ENCODE measurements at regions not wholly inside any gene's neighbourhood (a gene's known extent, or its start where the extent isn't known, plus 50 kb on each side); places are given as distances from the start of the nearest gene placed in this dataset.

GRCh38 chr16:86195863-86196630 lies 297.1 kb downstream of the IRF8 start:
- DNase-seq, result no peak
- Histone ChIP-seq H3K27me3 (ENCODE audit: control insufficient read depth, insufficient read depth) (no peaks in the 10 kb centered on the region), H3K9me3 (ENCODE audit: control insufficient read depth, low read length) (no peaks in the 10 kb centered on the region), H3K4me3 (ENCODE audit: low read length) (no peak overlapping the region), H3K27ac (ENCODE audit: low read length) (no peak overlapping the region), H3K4me1 (ENCODE audit: control insufficient read depth, insufficient read depth, low read length) (no peaks in the 10 kb centered on the region)
- 42% methylated on average over 22 of the region's 22 CpGs for WGBS
- intact Hi-C loops (cut with DNase I), result no loop called here
- peak; percentile 16 to 28 for ATAC-seq

GRCh38 chr16:86196687-86197391 lies 297.9 kb downstream of the IRF8 start:
- 89% methylated on average over 18 of the region's 18 CpGs for WGBS
- Histone ChIP-seq H3K4me1 (ENCODE audit: control insufficient read depth, insufficient read depth, low read length) (no peaks in the 10 kb centered on the region), H3K9me3 (ENCODE audit: control insufficient read depth, low read length) (no peaks in the 10 kb centered on the region), H3K4me3 (ENCODE audit: low read length) (no peak overlapping the region), H3K27ac (ENCODE audit: low read length) (no peak overlapping the region), H3K27me3 (ENCODE audit: control insufficient read depth, insufficient read depth) (no peaks in the 10 kb centered on the region)
- intact Hi-C loops (cut with DNase I), result no loop called here
- no peak for DNase-seq
- no peak for ATAC-seq

GRCh38 chr16:86198206-86199118 lies 299.5 kb downstream of the IRF8 start:
- intact Hi-C loops (cut with DNase I), result no loop called here
- 36% methylated on average over 29 of the region's 29 CpGs for WGBS

GRCh38 chr16:86199182-86199581 lies 300.2 kb downstream of the IRF8 start:
- ATAC-seq (no peak), DNase-seq (no peak)
- intact Hi-C loops (cut with DNase I), result no loop called here
- Histone ChIP-seq H3K9me3 (ENCODE audit: control insufficient read depth, low read length) (no peaks in the 10 kb centered on the region), H3K27me3 (ENCODE audit: control insufficient read depth, insufficient read depth) (no peaks in the 10 kb centered on the region), H3K27ac (ENCODE audit: low read length) (no peak overlapping the region), H3K4me1 (ENCODE audit: control insufficient read depth, insufficient read depth, low read length) (no peaks in the 10 kb centered on the region), H3K4me3 (ENCODE audit: low read length) (no peak overlapping the region)
- 42% methylated on average over 7 of the region's 7 CpGs for WGBS

More at GRCh38 chr16:86198206-86199118, 299.5 kb downstream of the IRF8 start:
- ATAC-seq (no peak), DNase-seq (no peak)
- no peak overlapping the region for H3K4me3 ChIP-seq (ENCODE audit: low read length)
- no peak overlapping the region for H3K27ac ChIP-seq (ENCODE audit: low read length)
- H3K9me3 ChIP-seq (ENCODE audit: control insufficient read depth, low read length), result no peaks in the 10 kb centered on the region
- no peaks in the 10 kb centered on the region for H3K27me3 ChIP-seq (ENCODE audit: control insufficient read depth, insufficient read depth)
- no peaks in the 10 kb centered on the region for H3K4me1 ChIP-seq (ENCODE audit: control insufficient read depth, insufficient read depth, low read length)

GRCh38 chr16:86199871-86200695 lies 301.1 kb downstream of the IRF8 start:
- Histone ChIP-seq H3K27ac (ENCODE audit: low read length) (no peak overlapping the region), H3K27me3 (ENCODE audit: control insufficient read depth, insufficient read depth) (no peaks in the 10 kb centered on the region), H3K9me3 (ENCODE audit: control insufficient read depth, low read length) (no peaks in the 10 kb centered on the region), H3K4me1 (ENCODE audit: control insufficient read depth, insufficient read depth, low read length) (no peaks in the 10 kb centered on the region), H3K4me3 (ENCODE audit: low read length) (no peak overlapping the region)
- 69% methylated on average over 28 of the region's 28 CpGs for WGBS
- intact Hi-C loops (cut with DNase I), result no loop called here
- ATAC-seq, result no peak
- DNase-seq, result no peak

- Histone ChIP-seq H3K4me3 (ENCODE audit: low read length) (no peak overlapping the region), H3K9me3 (ENCODE audit: control insufficient read depth, low read length) (no peaks in the 10 kb centered on the region), H3K27me3 (ENCODE audit: control insufficient read depth, insufficient read depth) (no peaks in the 10 kb centered on the region), H3K27ac (ENCODE audit: low read length) (no peak overlapping the region), H3K4me1 (ENCODE audit: control insufficient read depth, insufficient read depth, low read length) (no peaks in the 10 kb centered on the region)
- intact Hi-C loops (cut with DNase I), result no loop called here
- ATAC-seq, result no peak
- DNase-seq, result no peak
- WGBS, result 61% methylated on average over 9 of the region's 9 CpGs
Measured at GRCh38 chr16:86200722-86201121, 301.8 kb downstream of the IRF8 start.

GRCh38 chr16:86201746-86202145 lies 302.8 kb downstream of the IRF8 start:
- whole genome bisulfite sequencing, result 65% methylated on average over 10 of the region's 10 CpGs
- H3K4me3 ChIP-seq (ENCODE audit: low read length), result no peak overlapping the region
- intact Hi-C loops (cut with DNase I), result no loop called here
- H3K9me3 ChIP-seq (ENCODE audit: control insufficient read depth, low read length), result no peaks in the 10 kb centered on the region
- no peak overlapping the region for H3K27ac ChIP-seq (ENCODE audit: low read length)
- no peaks in the 10 kb centered on the region for H3K4me1 ChIP-seq (ENCODE audit: control insufficient read depth, insufficient read depth, low read length)
- DNase-seq (no peak), ATAC-seq (no peak)
- no peaks in the 10 kb centered on the region for H3K27me3 ChIP-seq (ENCODE audit: control insufficient read depth, insufficient read depth)

- H3K27ac ChIP-seq (ENCODE audit: low read length), result no peak overlapping the region
- no peaks in the 10 kb centered on the region for H3K9me3 ChIP-seq (ENCODE audit: control insufficient read depth, low read length)
- WGBS, result 78% methylated on average over 16 of the region's 16 CpGs
- H3K27me3 ChIP-seq (ENCODE audit: control insufficient read depth, insufficient read depth), result no peaks in the 10 kb centered on the region
- no peak overlapping the region for H3K4me3 ChIP-seq (ENCODE audit: low read length)
- ATAC-seq (no peak), DNase-seq (no peak)
- intact Hi-C loops (cut with DNase I), result no loop called here
- H3K4me1 ChIP-seq (ENCODE audit: control insufficient read depth, insufficient read depth, low read length), result no peaks in the 10 kb centered on the region
Measured at GRCh38 chr16:86202267-86202666, 303.3 kb downstream of the IRF8 start.

- H3K27ac ChIP-seq (ENCODE audit: low read length), result no peak overlapping the region
- ATAC-seq (no peak), DNase-seq (no peak)
- 90% methylated on average over 11 of the region's 11 CpGs for WGBS
- intact Hi-C loops (cut with DNase I), result no loop called here
- no peak overlapping the region for H3K4me3 ChIP-seq (ENCODE audit: low read length)
- H3K9me3 ChIP-seq (ENCODE audit: control insufficient read depth, low read length), result no peaks in the 10 kb centered on the region
- H3K27me3 ChIP-seq (ENCODE audit: control insufficient read depth, insufficient read depth), result no peaks in the 10 kb centered on the region
- H3K4me1 ChIP-seq (ENCODE audit: control insufficient read depth, insufficient read depth, low read length), result no peaks in the 10 kb centered on the region
Measured at GRCh38 chr16:86202760-86203426, 303.9 kb downstream of the IRF8 start.

All from right cardiac atrium (tissue), 5 donors.